HepG2 (cell line): ENCODE measurements at regions not wholly inside any gene's neighbourhood (a gene's known extent, or its start where the extent isn't known, plus 50 kb on each side); places are given as distances from the start of the nearest gene placed in this dataset.

Experiments used
- ATAC-seq: fragments of 200-7000 bp; cut with Tn5 transposase; 3 replicates; pipeline ENCODE4 v1.9.1; 2020; ENCODE audit warnings: mild to moderate bottlenecking, moderate library complexity
- BruUV-seq: library from RNA; stranded (reverse); fragments of 400-500 nt; replicated peaks from 2 replicates; lab custom pipeline; 2021; lab: Mats Ljungman, UMichigan
- CTCF ChIA-PET: fragments of 300-600 bp; formaldehyde crosslinking; extraction: SDS; loops from one replicate; lab custom pipeline; 2021; ENCODE audit warnings: low total read pairs, inconsistent platforms, low intra/inter-chr PET ratio; lab: Yijun Ruan, JAX
- POLR2A ChIA-PET: fragments of 350-600 bp; sonication (Branson Sonifier 250); formaldehyde crosslinking; loops from one replicate; lab custom pipeline; 2020; ENCODE audit warnings: antibody characterized with exemption, inconsistent platforms; lab: Yijun Ruan, JAX
- DNase-seq: peaks from one replicate; pipeline ENCODE4 v3.0.0-alpha.2; 2015; ENCODE audit warnings: low spot score
- FAIRE-seq: peaks from 3 replicates; lab custom pipeline; 2011; peaks lifted over from hg19 to GRCh38; lab: Jason Lieb, UNC
- H2AFZ ChIP-seq: one replicate; pipeline ENCODE4 v1.6.1; 2011; ENCODE audit warnings: low read length, inconsistent platforms
- H3K27ac ChIP-seq: fragments of 300-600 bp; 3 replicates; pipeline ENCODE4 v1.8.0; 2011; ENCODE audit warnings: mixed run types, mild to moderate bottlenecking, mixed read lengths, low read length, inconsistent platforms; ENCODE audit not compliant: insufficient read depth; ENCODE audit errors: extremely low read length
- H3K27me3 ChIP-seq, 2 experiments: fragments of 200-600 bp in 1 of 2; 2 replicates in 1 of 2; 3 replicates in 1 of 2; pipeline versions ENCODE4 v1.6.0 to v1.8.0; 2011; ENCODE audit warnings: low read length in 2 of 2, mild to moderate bottlenecking in 2 of 2, moderate library complexity in 2 of 2, inconsistent platforms in 1 of 2; ENCODE audit not compliant: insufficient read depth in 2 of 2, control insufficient read depth in 1 of 2
- H3K36me3 ChIP-seq, 2 experiments: fragments of 200-600 bp in 1 of 2; replicated peaks in 1 of 2; 2 replicates in 1 of 2; 3 replicates in 1 of 2; pipeline versions ENCODE4 v1.5.1 to v1.8.0; 2011; ENCODE audit warnings: low read length in 2 of 2, inconsistent platforms in 1 of 2; ENCODE audit not compliant: insufficient read depth in 2 of 2, control insufficient read depth in 1 of 2
- H3K4me1 ChIP-seq: 2 replicates; pipeline ENCODE4 v1.5.1; 2012; ENCODE audit warnings: low read length, inconsistent platforms; ENCODE audit not compliant: insufficient read depth
- H3K4me2 ChIP-seq: 2 replicates; pipeline ENCODE4 v1.6.0; 2011; ENCODE audit warnings: low read depth, low read length, inconsistent platforms
- H3K4me3 ChIP-seq, 3 experiments: fragments of 200-600 bp in 1 of 3; sonication (generic), shearing (Covaris generic) in 1 of 3; replicated peaks in 1 of 3; 2 replicates each; pipeline ENCODE4 v1.5.1; 2011 to 2016; ENCODE audit warnings: low read length in 3 of 3, inconsistent platforms in 2 of 3, low read depth in 2 of 3, mild to moderate bottlenecking in 2 of 3, control low read depth in 1 of 3, mixed read lengths in 1 of 3; ENCODE audit not compliant: insufficient read depth in 1 of 3
- H3K79me2 ChIP-seq: one replicate; pipeline ENCODE4 v1.6.1; 2011; ENCODE audit warnings: low read length, inconsistent platforms; ENCODE audit not compliant: insufficient read depth
- H3K9ac ChIP-seq: 2 replicates; pipeline ENCODE4 v1.6.0; 2011; ENCODE audit warnings: mild to moderate bottlenecking, low read depth, low read length, inconsistent platforms; ENCODE audit not compliant: insufficient read depth
- H3K9me3 ChIP-seq: 2 replicates; pipeline ENCODE4 v1.5.1; 2012; ENCODE audit warnings: mild to moderate bottlenecking, low read length
- H4K20me1 ChIP-seq: 2 replicates; pipeline ENCODE4 v1.6.0; 2011; ENCODE audit warnings: inconsistent platforms, mild to moderate bottlenecking, low read length, moderate library complexity; ENCODE audit not compliant: insufficient read depth
- ARNT2 ChIP-seq: sonication (generic); formaldehyde crosslinking; IDR thresholded peaks from 2 replicates; pipeline ENCODE4 v1.8.0; 2022; ENCODE audit warnings: mild to moderate bottlenecking, low read depth, missing genetic modification reagents, moderate library complexity
- ASH2L ChIP-seq: fragments of 300-600, 200-600 bp; sonication (generic); IDR thresholded peaks from 2 replicates; pipeline ENCODE4 v1.7.0; 2017; ENCODE audit warnings: low read depth, mild to moderate bottlenecking, moderate library complexity, mixed read lengths, low read length; ENCODE audit not compliant: insufficient read length
- ATAD3A ChIP-seq: sonication (generic); formaldehyde crosslinking; IDR thresholded peaks from 2 replicates; pipeline ENCODE4 v1.4.0; 2020; ENCODE audit warnings: missing genetic modification reagents
- CHCHD3 ChIP-seq: sonication (generic); formaldehyde crosslinking; IDR thresholded peaks from 2 replicates; pipeline ENCODE4 v1.8.0; 2022; ENCODE audit warnings: mild to moderate bottlenecking, missing genetic modification reagents, moderate library complexity
- EEA1 ChIP-seq: sonication (generic); formaldehyde crosslinking; IDR thresholded peaks from 2 replicates; pipeline ENCODE4 v1.5.1; 2020; ENCODE audit warnings: mild to moderate bottlenecking, missing genetic modification reagents, borderline replicate concordance
- FIP1L1 ChIP-seq: fragments of 200-400 bp; formaldehyde crosslinking; IDR thresholded peaks from 2 replicates; pipeline ENCODE4 v1.6.1; 2018; ENCODE audit warnings: low read depth, mild to moderate bottlenecking, low read length, moderate library complexity, borderline replicate concordance; ENCODE audit not compliant: insufficient read depth
- GTF2F1 ChIP-seq: fragments of 150-350 bp; IDR thresholded peaks from 2 replicates; pipeline ENCODE4 v1.6.1; 2014; ENCODE audit warnings: low read length
- PAWR ChIP-seq: sonication (generic); formaldehyde crosslinking; IDR thresholded peaks from 2 replicates; pipeline ENCODE4 v1.4.0; 2020; ENCODE audit warnings: missing genetic modification reagents, mild to moderate bottlenecking, borderline replicate concordance
- ZBTB20 ChIP-seq: sonication (generic); formaldehyde crosslinking; IDR thresholded peaks from 2 replicates; pipeline ENCODE4 v1.8.1; 2023; ENCODE audit warnings: missing genetic modification reagents, low read depth, mild to moderate bottlenecking, borderline replicate concordance
- ZNF282 ChIP-seq: fragments of 450-650 bp; IDR thresholded peaks from 2 replicates; pipeline ENCODE4 v1.6.1; 2018; ENCODE audit not compliant: partially characterized antibody
- ZNF333 ChIP-seq: sonication (generic); formaldehyde crosslinking; IDR thresholded peaks from 2 replicates; pipeline ENCODE4 v1.4.0; 2020; ENCODE audit warnings: mild to moderate bottlenecking, missing genetic modification reagents, borderline replicate concordance
- WGBS: methylation state at CpG from one replicate; pipeline ENCODE4 v1.1.6; 2017; ENCODE audit warnings: low lambda C conversion rate; 5-methylcytosine and 5-hydroxymethylcytosine counted together
- in situ Hi-C: cut with HindIII; loops from 2 replicates; pipeline ENCODE4 v1.10.0; 2017; ENCODE audit warnings: low pct_unique_long_range_greater_than_20kb; ENCODE audit not compliant: extremely low pct_ligation_motif_present
- intact Hi-C: fragments of 100-400 bp; cut with micrococcal nuclease; formaldehyde crosslinking; loops from one replicate; pipeline ENCODE4 v1.10.0; 2022; ENCODE audit not compliant: unreplicated experiment
- TF ChIP-seq, protein P1 (sequence below): sonication (generic); formaldehyde crosslinking; IDR thresholded peaks from 2 replicates; pipeline ENCODE4 v1.4.0; 2020; ENCODE audit warnings: missing genetic modification reagents, borderline replicate concordance
- TF ChIP-seq, protein P2 (sequence below): sonication (generic); formaldehyde crosslinking; IDR thresholded peaks from 2 replicates; pipeline ENCODE4 v1.8.1; 2023; ENCODE audit warnings: mild to moderate bottlenecking, missing genetic modification reagents

DNA sequence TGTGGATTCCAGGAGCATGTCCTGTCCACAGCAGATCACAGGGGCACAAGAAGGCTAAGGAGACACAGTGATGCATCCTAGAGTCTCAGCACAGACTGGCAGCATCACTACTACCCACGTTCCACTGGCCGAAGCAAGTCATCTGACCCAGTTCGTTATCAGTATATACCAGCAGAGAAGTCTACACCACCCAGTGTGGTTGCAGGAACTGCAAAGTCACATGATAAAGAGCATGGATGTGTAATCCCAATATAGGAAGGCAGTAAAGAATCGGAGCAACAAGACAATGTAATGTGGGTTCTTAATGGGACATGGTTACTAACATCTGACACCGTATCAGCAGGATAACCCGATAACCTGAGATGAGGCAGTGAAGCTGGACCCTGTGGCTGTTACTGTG lies 246.6 kb downstream of the RRAGC start:
- H3K27me3 ChIP-seq: peaks cover 0 to 7% of the 10 kb centered on the region in 2 experiments; a peak in 2 of 5 replicates

DNA sequence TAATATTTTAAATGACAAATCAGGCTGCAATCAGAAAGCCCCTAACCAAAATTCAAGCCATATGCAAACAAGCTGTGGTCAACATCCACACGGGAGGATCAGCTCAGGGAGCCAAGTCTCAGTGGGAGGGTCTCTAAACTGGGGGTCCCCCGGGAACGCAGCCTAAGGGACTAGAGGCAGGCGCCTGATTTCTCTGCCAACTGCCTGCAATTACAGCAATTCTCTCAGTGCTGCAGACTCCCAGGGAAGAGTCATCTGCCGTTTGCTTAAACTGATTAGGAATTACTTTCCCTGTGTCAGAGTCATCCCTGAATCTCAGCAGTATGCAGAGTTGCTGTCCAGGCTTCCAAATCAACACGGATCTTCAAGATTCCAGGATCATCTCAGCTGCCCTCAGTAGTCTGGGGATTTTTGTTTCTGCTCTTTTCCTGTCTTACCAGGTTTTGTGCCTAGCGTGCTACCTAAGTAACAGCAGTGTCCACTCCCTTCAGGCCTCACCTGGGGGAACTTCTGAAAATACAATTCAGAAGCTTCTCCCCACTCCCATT lies 247.8 kb downstream of the RRAGC start:
- in situ Hi-C loops: no loop called here
- Histone ChIP-seq H3K27ac (no peak overlapping the region), H3K9me3 (peaks cover 8% of the 10 kb centered on the region; the same call in 1 of the 2 replicates), H3K79me2 (no peaks in the 10 kb centered on the region), H3K27me3 (peaks cover 0 to 7% of the 10 kb centered on the region in 2 experiments; a peak in 2 of 5 replicates), H4K20me1 (no peaks in the 10 kb centered on the region), H3K4me3 (no peak overlapping the region), H3K9ac (no peak overlapping the region), H3K36me3 (no peaks in the 10 kb centered on the region), H2AFZ (no peak overlapping the region), H3K4me2 (no peak overlapping the region), H3K4me1 (peaks cover 6% of the 10 kb centered on the region; the same call in 1 of the 2 replicates)
- ATAC-seq (no peak), FAIRE-seq (no peak), DNase-seq (no peak)
- ChIA-PET CTCF (no interaction called here), POLR2A (no interaction called here)
- 13% methylated on average over 6 of the region's 7 CpGs for WGBS
- no TSS peak for BruUV-seq
- intact Hi-C loops: no loop called here
- TF ChIP-seq FIP1L1 (no peak), PAWR (CRISPR knock-in tag) (no peak), GTF2F1 (no peak), EEA1 (CRISPR knock-in tag) (no peak), CHCHD3 (CRISPR knock-in tag) (no peak), ZNF333 (no peak), ZNF282 (no peak)
- TF ChIP-seq, protein P1, sequence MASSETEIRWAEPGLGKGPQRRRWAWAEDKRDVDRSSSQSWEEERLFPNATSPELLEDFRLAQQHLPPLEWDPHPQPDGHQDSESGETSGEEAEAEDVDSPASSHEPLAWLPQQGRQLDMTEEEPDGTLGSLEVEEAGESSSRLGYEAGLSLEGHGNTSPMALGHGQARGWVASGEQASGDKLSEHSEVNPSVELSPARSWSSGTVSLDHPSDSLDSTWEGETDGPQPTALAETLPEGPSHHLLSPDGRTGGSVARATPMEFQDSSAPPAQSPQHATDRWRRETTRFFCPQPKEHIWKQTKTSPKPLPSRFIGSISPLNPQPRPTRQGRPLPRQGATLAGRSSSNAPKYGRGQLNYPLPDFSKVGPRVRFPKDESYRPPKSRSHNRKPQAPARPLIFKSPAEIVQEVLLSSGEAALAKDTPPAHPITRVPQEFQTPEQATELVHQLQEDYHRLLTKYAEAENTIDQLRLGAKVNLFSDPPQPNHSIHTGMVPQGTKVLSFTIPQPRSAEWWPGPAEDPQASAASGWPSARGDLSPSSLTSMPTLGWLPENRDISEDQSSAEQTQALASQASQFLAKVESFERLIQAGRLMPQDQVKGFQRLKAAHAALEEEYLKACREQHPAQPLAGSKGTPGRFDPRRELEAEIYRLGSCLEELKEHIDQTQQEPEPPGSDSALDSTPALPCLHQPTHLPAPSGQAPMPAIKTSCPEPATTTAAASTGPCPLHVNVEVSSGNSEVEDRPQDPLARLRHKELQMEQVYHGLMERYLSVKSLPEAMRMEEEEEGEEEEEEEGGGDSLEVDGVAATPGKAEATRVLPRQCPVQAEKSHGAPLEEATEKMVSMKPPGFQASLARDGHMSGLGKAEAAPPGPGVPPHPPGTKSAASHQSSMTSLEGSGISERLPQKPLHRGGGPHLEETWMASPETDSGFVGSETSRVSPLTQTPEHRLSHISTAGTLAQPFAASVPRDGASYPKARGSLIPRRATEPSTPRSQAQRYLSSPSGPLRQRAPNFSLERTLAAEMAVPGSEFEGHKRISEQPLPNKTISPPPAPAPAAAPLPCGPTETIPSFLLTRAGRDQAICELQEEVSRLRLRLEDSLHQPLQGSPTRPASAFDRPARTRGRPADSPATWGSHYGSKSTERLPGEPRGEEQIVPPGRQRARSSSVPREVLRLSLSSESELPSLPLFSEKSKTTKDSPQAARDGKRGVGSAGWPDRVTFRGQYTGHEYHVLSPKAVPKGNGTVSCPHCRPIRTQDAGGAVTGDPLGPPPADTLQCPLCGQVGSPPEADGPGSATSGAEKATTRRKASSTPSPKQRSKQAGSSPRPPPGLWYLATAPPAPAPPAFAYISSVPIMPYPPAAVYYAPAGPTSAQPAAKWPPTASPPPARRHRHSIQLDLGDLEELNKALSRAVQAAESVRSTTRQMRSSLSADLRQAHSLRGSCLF: no peak
- TF ChIP-seq, protein P2, sequence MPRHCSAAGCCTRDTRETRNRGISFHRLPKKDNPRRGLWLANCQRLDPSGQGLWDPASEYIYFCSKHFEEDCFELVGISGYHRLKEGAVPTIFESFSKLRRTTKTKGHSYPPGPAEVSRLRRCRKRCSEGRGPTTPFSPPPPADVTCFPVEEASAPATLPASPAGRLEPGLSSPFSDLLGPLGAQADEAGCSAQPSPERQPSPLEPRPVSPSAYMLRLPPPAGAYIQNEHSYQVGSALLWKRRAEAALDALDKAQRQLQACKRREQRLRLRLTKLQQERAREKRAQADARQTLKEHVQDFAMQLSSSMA (CRISPR knock-in tag): no peak

More for the DNA sequence above, 246.6 kb downstream of the RRAGC start:
- BruUV-seq: no TSS peak
- POLR2A ChIA-PET: no interaction called here
- Histone ChIP-seq H3K36me3 (no peaks in the 10 kb centered on the region), H3K4me1 (peaks cover 6% of the 10 kb centered on the region; the same call in 1 of the 2 replicates), H2AFZ (no peak overlapping the region), H3K4me3 (no peak overlapping the region), H3K9me3 (peaks cover 8% of the 10 kb centered on the region; the same call in 1 of the 2 replicates), H3K27ac (no peak overlapping the region), H3K9ac (no peak overlapping the region), H4K20me1 (no peaks in the 10 kb centered on the region), H3K79me2 (no peaks in the 10 kb centered on the region), H3K4me2 (no peak overlapping the region)
- intact Hi-C loops: no loop called here
- CTCF ChIA-PET: no interaction called here
- FAIRE-seq (no peak), DNase-seq (no peak), ATAC-seq (no peak)
- in situ Hi-C loops: no loop called here
- TF ChIP-seq ZBTB20 (CRISPR knock-in tag): no peak
- TF ChIP-seq ARNT2 (CRISPR knock-in tag): no peak
- TF ChIP-seq ASH2L: no peak
- no peak for TF ChIP-seq ATAD3A (CRISPR knock-in tag)
- 25% methylated on average over 5 of the region's 6 CpGs for WGBS
